Retinal pigment epithelial cell (primary cell): ENCODE measurements at regions not wholly inside any gene's neighbourhood (a gene's known extent, or its start where the extent isn't known, plus 50 kb on each side); places are given as distances from the start of the nearest gene placed in this dataset.
"Not testable (repeated sequence)": the region's sequence is repeated elsewhere in the genome, so short reads cannot be mapped to it uniquely, and the experiment has no call there.

Experiments used
- DNase-seq: peaks from one replicate; pipeline ENCODE4 v3.0.0-alpha.2; 2010; ENCODE audit warnings: low read depth
- H3K4me3 ChIP-seq: 2 replicates; pipeline ENCODE4 v1.5.1; 2011; ENCODE audit warnings: mild to moderate bottlenecking, low read length, control low read depth, moderate library complexity
- TF ChIP-seq, protein P1 (sequence below): conservative IDR thresholded peaks from 2 replicates; pipeline ENCODE4 v1.5.1; 2011; ENCODE audit warnings: low read depth, low read length, control low read depth, inconsistent platforms

DNA sequence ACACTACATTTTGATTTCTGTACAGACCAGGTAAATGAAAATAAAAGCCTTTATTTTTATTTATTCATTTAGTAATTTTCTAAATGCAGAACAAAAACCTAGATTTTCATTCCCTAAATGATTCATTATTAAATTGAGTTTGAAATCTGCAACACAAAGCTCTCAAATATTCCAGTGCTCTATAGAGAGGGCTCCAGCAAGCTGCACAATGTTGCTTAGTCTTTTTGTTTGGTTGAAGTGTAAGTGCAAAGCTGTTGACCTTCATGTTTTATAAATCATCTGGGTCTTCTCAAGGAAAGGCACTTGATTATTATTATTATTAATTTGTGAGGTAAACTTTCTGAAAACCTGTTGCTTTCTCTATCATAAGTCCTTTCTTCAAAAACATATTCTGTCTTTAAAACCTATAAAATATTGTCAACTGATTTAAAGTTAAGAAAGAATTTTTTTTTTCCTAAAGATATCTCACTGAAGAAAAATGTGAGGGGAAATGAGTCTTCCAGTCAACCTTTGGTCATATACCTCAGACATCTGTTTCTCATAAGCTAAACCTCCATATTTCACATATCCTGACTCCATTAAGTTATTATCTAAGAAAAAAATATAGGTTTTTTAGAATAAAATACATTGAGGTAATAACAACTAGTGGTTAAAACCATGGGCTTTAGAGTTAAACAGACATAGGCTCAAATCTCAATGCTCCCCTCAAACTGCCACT, 100.7 kb downstream of the ZIC4 start:
- no peak for DNase-seq
- TF ChIP-seq, protein P1, sequence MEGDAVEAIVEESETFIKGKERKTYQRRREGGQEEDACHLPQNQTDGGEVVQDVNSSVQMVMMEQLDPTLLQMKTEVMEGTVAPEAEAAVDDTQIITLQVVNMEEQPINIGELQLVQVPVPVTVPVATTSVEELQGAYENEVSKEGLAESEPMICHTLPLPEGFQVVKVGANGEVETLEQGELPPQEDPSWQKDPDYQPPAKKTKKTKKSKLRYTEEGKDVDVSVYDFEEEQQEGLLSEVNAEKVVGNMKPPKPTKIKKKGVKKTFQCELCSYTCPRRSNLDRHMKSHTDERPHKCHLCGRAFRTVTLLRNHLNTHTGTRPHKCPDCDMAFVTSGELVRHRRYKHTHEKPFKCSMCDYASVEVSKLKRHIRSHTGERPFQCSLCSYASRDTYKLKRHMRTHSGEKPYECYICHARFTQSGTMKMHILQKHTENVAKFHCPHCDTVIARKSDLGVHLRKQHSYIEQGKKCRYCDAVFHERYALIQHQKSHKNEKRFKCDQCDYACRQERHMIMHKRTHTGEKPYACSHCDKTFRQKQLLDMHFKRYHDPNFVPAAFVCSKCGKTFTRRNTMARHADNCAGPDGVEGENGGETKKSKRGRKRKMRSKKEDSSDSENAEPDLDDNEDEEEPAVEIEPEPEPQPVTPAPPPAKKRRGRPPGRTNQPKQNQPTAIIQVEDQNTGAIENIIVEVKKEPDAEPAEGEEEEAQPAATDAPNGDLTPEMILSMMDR: no peak
- no peak overlapping the region for H3K4me3 ChIP-seq

DNA sequence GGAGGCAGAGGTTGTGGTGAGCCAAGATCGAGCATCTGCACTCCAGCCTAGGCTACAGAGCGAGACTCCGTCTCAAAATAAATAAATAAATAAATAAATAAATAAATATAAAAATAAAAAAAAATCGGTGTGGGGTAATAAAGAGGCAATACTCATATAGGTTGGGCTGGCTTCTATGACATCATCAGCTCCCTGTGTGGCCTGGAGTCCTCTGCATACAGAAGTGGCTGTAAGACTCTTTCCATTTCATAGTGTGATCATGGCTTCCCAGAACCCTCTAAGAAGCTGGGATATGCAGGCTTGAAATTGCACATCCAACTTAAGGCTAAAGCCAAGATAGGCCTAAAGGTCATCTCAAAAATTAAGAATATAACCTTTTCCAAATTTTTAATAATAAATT, 101.6 kb downstream of the ZIC4 start:
- TF ChIP-seq, protein P1: no peak
- no peak overlapping the region for H3K4me3 ChIP-seq
- DNase-seq: no peak

DNA sequence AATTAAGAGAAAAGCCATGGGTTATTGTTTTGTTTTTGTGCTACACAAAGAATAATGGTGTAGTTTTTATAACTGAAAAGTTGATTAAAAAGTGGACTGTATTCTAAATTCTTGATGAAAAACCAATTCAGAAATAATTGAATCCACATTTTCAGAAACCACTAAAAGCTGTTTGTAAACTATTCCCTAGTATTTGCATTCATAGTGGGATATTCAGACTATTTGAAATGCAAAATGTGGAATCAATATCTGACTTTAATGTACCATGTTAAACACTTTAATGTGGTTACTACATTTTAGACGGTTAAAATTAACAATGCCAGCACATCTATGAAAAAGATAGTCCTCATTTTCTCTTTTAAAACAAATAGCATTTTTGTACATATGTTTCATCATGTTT, 104.6 kb downstream of the ZIC4 start:
- TF ChIP-seq, protein P1: no peak
- no peak overlapping the region for H3K4me3 ChIP-seq

DNA sequence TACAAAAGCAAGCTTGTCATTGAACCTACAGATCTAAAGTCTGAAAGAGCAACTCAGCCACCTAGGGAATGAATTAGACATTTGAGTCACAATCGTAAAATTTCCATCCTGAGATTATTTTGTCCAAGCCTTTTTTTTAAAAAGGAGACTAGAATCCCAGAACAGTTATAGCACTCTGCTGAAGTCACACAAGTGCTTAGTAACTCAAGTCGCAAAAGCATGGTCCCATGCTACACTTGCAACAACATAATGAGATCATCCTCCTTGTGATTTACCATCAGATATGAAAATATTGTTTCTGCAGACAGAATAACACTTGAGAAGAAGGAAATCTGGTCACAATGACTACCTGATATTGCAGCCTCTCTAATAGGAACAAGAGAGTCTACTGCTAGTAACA, 106.7 kb downstream of the ZIC4 start:
- no peak overlapping the region for H3K4me3 ChIP-seq
- TF ChIP-seq, protein P1: no peak
- no peak for DNase-seq

More for the DNA sequence above, 104.6 kb downstream of the ZIC4 start:
- no peak for DNase-seq

DNA sequence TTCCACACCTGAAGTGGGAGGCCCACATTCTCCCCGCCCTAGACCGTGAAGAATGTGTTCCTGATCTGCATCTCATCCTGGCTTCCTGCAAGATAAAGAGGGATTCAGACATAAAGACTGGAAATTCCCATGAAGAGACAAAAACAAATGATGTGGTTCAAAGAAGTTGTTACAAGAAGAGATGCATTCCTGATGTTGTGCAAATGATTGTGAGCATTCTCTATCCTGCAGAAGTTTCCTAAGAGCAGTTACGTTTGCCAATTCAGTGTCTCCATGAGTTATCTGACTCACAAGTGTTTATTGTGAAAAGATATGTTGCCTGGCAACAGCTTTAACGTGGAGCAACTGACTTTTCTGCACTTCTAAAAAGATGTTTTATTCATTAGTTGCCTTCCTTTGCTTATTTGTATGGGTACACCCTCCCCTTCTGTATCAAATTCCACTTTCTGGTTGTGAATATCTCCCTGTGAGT, 107.8 kb downstream of the ZIC4 start:
- no peak overlapping the region for H3K4me3 ChIP-seq
- peak; percentile 61 for DNase-seq

DNA sequence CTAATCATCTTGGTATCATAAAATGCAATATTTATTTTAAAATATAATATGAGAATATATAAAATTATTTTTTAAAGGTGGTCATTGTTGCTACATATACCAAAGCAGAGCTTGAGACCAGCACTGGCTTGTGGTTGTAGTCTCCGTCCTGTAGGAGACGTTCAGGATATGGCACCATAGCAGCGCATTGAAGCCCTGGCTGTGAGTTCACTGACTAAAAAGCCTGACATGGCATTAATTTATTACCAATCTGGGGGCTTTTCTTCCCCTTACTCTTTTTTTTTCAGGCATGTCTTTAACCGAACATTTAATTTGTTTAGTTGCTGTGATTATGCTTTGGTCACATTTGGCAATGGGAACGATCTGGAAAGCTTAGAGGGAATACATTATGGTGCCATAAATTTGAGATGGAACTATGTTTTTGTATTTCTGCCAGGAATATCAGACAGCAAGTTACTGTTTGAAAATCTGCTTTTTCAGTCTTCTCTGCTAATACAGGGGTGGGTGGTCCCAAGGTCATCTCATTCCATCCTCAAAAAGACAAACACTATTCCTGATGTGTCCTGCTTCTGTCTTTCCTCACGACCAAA, 108.5 kb downstream of the ZIC4 start:
- no peak for DNase-seq
- H3K4me3 ChIP-seq: no peak overlapping the region
- TF ChIP-seq, protein P1: no peak

More for the DNA sequence above, 107.8 kb downstream of the ZIC4 start:
- TF ChIP-seq, protein P1: no peak

DNA sequence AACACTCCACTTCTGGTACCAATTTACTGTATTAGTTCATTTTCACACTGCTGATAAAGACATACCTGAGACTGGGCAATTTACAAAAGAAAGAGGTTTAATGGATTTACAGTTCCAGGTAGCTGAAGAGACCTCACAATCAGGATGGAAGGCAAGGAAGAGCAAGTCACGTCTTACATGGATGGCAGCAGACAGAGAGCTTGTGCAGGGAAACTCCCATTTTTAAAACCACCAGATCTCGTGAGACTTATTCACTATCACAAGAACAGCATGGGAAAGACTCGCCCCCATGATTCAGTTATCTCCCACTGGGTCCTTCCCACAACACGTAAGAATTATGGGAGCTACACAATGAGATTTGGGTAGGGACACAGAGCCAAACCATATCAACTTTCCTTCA, 119.0 kb downstream of the ZIC4 start:
- not testable (repeated sequence) for DNase-seq, H3K4me3 ChIP-seq
